LoVo (cell line): ENCODE measurements at regions not wholly inside any gene's neighbourhood (a gene's known extent, or its start where the extent isn't known, plus 50 kb on each side); places are given as distances from the start of the nearest gene placed in this dataset.
A peak's percentile ranks its signal among the peaks of the same experiment; 100 is the strongest.
"Not testable (repeated sequence)": the region's sequence is repeated elsewhere in the genome, so short reads cannot be mapped to it uniquely, and the experiment has no call there.

ENCODE experiments used
- DNase-seq: peaks from one replicate; pipeline ENCODE4 v3.0.0-alpha.2; 2016; ENCODE audit warnings: low spot score

- DNase-seq, result no peak
Measured at GRCh38 chr6:6869094-6869493, 238.7 kb upstream of the RREB1 start.

- no peak for DNase-seq
Measured at GRCh38 chr6:6870921-6871320, 236.8 kb upstream of the RREB1 start.

- no peak for DNase-seq
Measured at GRCh38 chr6:6872459-6873344, 235.1 kb upstream of the RREB1 start.

- DNase-seq, result no peak
Measured at GRCh38 chr6:6873778-6874177, 234.0 kb upstream of the RREB1 start.

- peak; percentile 67 for DNase-seq
Measured at GRCh38 chr6:6875818-6876470, 231.8 kb upstream of the RREB1 start.

- not testable (repeated sequence) for DNase-seq
Measured at GRCh38 chr6:6877792-6878191, 230.0 kb upstream of the RREB1 start.

GRCh38 chr6:6878887-6879585 is 228.7 kb upstream of the RREB1 start:
- DNase-seq, result no peak

- DNase-seq, result peak; percentile 42
Measured at GRCh38 chr6:6879586-6879974, 228.2 kb upstream of the RREB1 start.

- DNase-seq, result no peak
Measured at GRCh38 chr6:6880745-6881437, 226.9 kb upstream of the RREB1 start.

- DNase-seq, result no peak
Measured at GRCh38 chr6:6881438-6882225, 226.1 kb upstream of the RREB1 start.

- no peak for DNase-seq
Measured at GRCh38 chr6:6882592-6882991, 225.2 kb upstream of the RREB1 start.

- peak; percentile 36 for DNase-seq
Measured at GRCh38 chr6:6883011-6883410, 224.8 kb upstream of the RREB1 start.

GRCh38 chr6:6884193-6884627 is 223.6 kb upstream of the RREB1 start:
- no peak for DNase-seq

GRCh38 chr6:6884916-6885315 is 222.8 kb upstream of the RREB1 start:
- DNase-seq, result no peak

GRCh38 chr6:6885521-6886170 is 222.1 kb upstream of the RREB1 start:
- no peak for DNase-seq

GRCh38 chr6:6886171-6886885 is 221.4 kb upstream of the RREB1 start:
- DNase-seq, result no peak

GRCh38 chr6:6886886-6887285 is 220.9 kb upstream of the RREB1 start:
- no peak for DNase-seq

GRCh38 chr6:6889601-6890000 is 218.2 kb upstream of the RREB1 start:
- DNase-seq, result no peak

- DNase-seq, result no peak
Measured at GRCh38 chr6:6890400-6890858, 217.3 kb upstream of the RREB1 start.

GRCh38 chr6:6891125-6891721 is 216.5 kb upstream of the RREB1 start:
- DNase-seq, result no peak
